HG03045 (cell line): ENCODE measurements at regions not wholly inside any gene's neighbourhood (a gene's known extent, or its start where the extent isn't known, plus 50 kb on each side); places are given as distances from the start of the nearest gene placed in this dataset.
"Not testable (repeated sequence)": the region's sequence is repeated elsewhere in the genome, so short reads cannot be mapped to it uniquely, and the experiment has no call there.

Source experiments
- ATAC-seq: cut with Tn5 transposase; IDR thresholded peaks from one replicate; pipeline ENCODE4 v1.9.1; 2021; ENCODE audit warnings: mild to moderate bottlenecking, moderate library complexity; ENCODE audit not compliant: unreplicated experiment

DNA sequence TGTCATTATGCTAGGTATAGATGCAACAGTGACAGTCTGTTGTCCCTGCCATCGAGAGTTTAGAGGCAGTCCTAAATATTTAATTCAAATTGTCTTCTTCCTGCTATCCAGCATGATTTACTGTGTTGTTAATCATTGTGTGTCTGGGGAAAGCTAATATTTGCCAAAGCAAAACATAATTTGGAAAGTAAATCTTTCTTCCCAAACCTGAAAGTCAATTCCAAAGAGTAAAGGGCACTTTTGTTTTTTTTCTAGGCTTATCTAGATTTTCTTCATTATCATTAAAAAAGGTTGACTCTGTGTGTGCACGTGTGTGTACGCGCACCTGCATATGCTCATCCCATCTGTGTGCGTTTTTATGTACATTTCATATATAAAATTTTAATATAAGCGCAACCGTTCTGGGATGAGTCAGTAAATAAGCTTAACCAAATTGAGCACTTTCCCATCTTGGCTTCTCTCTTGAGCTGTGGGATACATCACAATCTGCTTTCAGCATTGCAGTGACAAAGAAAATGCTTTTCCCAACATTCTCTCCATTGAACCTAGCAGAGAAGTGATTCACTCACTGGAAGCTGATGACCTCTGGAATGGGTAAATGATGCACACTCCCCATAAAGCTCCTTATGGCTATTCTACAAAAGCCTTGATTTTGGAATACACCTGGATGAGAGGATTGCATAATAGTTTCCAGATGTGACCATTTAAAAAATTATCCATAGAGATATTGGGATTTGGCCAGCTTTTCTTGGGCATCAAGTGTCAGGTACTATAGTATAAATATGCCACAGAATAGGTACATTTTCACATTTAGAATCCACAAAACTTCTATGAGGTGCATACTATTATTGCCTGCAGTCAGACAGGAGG is 488.4 kb downstream of the ADCYAP1 start:
- ATAC-seq = no peak

GRCh38 chr18:1393929-1394328 is 489.3 kb downstream of the ADCYAP1 start:
- no peak for ATAC-seq

- no peak for ATAC-seq
Observed at GRCh38 chr18:1394426-1394825, 489.8 kb downstream of the ADCYAP1 start.

DNA sequence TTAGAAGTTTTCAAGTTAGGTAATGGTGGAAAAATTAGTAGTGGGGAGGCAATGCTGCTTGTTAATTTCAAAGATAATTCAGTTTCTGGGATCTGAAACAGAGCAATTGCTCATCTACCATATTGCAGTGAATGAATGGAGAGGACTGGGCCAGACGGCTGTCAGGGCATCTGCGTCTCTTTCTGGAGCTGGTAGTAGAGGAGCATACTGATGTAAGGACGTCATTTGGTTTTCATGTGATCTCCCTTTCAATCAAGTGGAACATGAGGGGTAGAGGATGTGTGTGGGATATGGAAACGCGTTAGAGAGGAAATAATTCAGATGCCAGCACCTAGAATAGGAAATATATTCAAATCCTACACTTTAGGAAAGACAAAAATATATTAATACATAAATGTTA is 490.3 kb downstream of the ADCYAP1 start:
- no peak for ATAC-seq

- ATAC-seq = no peak
Observed at GRCh38 chr18:1408376-1408775, 503.7 kb downstream of the ADCYAP1 start.

DNA sequence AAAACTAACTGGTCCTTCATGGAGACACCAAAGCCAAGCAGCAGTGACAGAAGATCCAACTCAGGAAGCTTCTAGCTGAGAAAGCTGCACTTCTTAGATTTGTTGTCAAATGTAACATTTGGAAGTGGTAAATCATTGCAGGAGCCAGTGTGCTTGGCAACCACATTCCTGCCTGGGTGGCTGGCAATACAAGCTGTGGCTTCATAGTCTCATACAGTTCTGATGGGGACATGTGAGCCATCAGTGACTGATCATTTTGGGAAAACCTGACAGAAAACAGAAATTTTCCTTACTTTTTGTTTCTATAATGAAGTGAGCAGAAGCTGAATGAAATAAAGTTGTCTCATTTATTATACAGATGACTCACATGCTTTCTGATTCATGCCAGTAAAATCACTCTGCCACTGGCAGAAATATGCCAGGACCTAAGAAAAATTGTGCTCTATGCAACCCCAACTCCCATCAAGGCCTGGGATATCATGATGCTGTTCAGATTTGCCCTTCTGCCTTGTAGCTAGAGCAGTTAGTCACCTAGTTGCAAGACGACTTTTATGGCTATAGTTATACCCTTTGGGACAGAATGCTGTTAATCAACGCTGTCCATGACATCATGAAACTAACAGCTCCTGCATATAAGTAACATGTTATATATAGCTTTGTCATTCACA is 508.1 kb downstream of the ADCYAP1 start:
- ATAC-seq = no peak

DNA sequence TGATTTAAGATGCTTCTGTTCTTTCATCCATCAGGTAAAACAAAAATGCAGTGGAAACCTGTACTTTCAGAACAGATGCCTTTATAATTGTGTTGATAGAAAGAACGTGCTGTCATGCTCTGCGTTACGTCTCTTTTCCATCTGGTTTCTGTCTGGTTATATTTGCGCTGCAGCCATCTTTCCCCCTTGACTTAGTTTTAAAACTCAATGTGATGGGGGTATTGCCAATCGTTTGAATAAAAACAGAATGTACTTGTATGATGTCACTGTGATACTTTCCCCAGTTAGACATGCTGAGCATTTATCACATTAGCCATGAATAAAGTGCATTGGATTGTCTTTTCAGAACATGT is 508.6 kb downstream of the ADCYAP1 start:
- ATAC-seq = no peak

DNA sequence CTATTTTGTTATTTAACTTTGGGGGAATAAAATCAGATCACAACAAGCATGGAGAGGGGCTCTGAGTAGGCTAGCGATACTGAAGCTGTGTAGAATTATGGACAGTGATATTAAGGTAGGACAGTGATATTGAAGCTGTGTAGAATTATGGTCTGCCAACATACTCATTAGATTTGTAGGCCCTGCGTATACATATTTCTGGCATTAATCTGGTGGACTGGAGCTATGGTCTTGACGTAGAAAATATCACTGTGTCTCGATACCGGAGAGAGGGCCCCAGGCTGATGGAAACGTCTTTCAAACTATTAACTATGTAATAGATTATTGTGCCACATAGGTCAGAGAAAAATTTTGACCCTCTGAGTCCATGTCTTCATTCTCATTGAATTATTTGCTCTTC is 511.4 kb downstream of the ADCYAP1 start:
- no peak for ATAC-seq

- no peak for ATAC-seq
Observed at GRCh38 chr18:1421502-1421901, 516.8 kb downstream of the ADCYAP1 start.

DNA sequence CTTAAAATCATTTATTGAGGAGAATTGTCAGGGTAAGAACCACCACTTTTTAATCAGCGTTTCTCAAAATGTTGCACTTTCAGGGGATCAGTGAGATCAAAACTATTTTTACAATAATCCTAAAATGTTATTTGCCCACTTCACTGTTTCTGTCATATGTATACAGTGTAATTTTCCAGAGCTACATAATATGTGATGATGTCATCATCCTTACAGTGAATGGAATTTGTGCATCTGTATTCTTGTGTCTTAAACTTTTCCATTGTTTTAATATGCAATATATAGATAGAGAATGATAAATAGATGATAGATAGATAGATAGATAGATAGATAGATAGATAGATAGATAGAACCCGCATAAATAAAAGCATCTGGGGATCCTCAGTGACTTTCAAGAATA is 518.0 kb downstream of the ADCYAP1 start:
- ATAC-seq = no peak

DNA sequence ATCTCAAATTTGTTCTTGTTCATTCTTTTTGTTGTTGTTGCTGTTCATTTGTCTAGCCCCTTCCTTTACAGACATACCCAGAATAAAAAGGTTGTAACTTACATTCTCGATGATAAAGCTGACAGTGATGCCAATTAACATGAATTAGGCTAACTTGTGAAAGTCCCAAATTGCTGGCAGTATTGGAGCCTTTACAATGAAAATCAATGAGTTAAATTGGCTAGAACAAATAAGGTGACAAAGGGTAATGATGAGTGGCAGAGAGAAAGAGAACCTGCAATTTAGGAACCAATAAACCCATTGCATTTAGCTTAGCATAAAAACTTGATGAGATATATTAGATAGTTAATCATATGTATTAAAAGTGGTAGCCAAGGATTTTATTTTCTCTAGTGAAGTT is 521.0 kb downstream of the ADCYAP1 start:
- ATAC-seq = no peak

DNA sequence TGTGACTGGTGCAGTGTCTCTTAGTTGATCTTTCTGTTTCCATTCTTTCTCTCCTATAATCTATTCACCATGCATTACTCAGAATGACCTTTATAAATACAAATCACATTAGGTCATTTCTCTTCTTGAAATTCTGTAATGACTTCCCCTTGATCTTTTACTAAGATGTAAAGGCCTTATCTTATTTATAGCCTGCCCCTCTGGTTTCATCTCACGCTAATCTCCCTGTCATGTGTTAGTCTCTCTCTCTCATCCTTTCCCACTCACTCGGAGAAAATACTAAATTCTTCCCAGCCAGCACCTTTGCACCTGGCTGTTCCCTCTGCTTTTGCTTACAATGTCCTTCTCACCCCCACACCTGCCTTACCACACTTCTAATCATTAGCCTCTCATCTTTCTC is 530.8 kb downstream of the ADCYAP1 start:
- ATAC-seq = no peak

DNA sequence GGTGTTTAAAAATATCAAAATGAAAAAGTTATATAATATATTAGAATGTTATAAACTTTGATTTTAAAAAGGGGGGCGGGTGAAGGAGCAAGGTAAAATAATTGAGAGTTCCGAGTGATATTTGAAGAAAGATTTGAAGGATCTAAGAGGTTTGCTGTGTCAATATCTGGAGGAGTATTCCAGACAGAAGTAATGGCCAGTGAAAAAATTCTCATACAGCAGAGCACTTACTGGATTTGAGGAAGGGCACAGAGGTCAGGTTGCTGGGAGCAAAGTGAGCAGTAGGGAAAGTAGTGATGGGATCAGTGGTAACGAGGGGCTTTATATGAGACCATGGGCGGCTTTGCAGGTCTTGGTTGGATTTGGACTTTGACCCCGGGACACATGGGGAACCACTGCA is 531.5 kb downstream of the ADCYAP1 start:
- no peak for ATAC-seq

DNA sequence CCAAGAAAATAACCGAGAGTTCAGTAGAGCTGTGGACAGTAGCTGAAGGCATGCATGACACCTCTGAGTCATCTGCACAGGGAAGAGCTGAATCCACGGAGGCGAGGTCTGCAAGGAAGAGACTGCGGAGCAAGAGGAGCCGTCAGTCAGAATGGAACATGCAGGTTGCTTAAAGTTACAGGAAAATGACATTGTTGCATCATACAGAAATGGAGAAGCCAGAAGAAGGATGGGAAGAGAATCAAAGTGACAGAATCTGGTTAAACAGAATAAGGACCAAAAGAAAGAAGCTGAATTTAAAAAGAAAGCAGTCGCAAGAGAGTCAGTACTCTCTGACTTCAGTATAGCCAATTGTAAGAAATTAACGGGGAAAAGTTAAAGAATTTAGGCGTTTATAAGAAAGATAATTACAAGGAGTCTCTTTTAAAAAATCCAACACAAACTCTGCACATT is 533.8 kb downstream of the ADCYAP1 start:
- ATAC-seq = no peak

DNA sequence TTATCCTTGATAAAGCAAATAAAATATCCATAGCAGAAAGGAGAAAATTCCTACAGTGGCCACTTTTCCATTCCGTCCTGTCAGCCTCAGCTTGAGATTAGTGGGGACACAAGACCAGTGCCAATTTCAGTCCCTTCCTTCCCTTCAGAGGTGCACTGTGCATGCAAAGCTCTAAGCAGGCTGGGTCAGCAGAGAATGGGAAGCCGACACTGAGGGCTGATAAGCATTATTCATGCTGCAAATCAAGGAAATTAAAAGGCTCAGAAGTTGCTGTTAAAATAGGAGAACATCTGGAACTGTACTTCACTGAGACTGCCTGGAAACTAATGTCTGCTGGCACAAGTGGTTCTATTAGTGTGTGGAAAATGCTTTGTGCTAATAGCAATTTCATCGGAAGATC is 534.3 kb downstream of the ADCYAP1 start:
- no peak for ATAC-seq

DNA sequence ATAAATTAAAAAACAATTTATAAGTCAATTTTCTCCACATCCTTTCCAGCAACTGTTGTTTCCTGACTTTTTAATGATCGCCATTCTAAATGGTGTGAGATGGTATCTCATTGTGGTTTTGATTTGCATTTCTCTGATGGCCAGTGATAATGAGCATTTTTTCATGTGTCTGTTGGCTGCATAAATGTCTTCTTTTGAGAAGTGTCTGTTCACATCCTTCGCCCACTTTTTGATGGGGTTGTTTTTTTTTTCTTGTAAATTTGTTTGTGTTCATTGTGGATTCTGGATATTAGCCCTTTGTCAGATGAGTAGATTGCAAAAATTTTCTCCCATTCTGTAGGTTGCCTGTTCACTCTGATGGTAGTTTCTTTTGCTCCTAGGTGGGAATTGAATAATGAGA is 539.4 kb downstream of the ADCYAP1 start:
- ATAC-seq = not testable (repeated sequence)

- no peak for ATAC-seq
Observed at GRCh38 chr18:1446765-1447164, 542.1 kb downstream of the ADCYAP1 start.

DNA sequence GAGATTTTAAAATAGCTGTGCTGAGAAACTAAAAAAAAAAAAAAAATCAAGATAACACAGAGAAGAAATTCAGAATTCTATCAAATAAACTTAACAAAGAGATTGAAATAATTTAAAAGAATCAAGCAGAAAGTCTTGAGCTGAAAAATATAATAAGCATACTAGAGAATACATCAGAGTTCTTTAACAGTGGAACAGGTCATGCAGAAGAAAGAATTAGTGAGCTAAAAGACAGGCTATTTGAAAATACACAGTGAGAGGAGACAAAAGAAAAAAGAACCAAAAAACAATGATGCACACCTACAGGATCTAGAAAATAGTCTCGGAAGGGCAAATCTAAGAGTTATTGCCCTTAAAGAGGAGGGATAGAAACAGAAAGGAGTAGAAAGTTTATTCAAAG is 548.1 kb downstream of the ADCYAP1 start:
- no peak for ATAC-seq

- ATAC-seq = no peak
Observed at GRCh38 chr18:1455605-1456004, 550.9 kb downstream of the ADCYAP1 start.

DNA sequence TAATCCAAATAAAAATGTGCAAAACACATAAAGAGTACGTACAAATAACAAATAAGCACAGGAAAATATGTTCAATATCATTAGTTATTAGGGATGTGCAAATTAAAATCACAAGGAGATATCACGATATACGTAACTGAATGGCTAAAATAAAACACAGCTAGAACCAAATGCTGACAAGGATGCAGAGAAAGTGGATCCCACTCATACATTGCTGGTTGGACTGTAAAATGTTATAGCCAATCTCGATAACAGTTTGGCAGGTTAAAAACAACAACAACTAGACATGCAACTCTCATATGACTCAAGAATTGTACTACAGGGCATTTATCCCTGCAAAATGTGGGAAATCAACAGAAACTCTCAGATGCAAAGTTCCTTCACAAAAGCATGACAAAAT is 553.9 kb downstream of the ADCYAP1 start:
- no peak for ATAC-seq

- ATAC-seq = no peak
Observed at GRCh38 chr18:1463981-1464380, 559.3 kb downstream of the ADCYAP1 start.

GRCh38 chr18:1464444-1465217 is 560.0 kb downstream of the ADCYAP1 start:
- ATAC-seq = no peak
